DMS53 treated with DMSO at 0.1 percent for 48 hours (cell line): ENCODE measurements at regions not wholly inside any gene's neighbourhood (a gene's known extent, or its start where the extent isn't known, plus 50 kb on each side); places are given as distances from the start of the nearest gene placed in this dataset.
"Not testable (repeated sequence)": the region's sequence is repeated elsewhere in the genome, so short reads cannot be mapped to it uniquely, and the experiment has no call there.

Experiments used
- DNase-seq: peaks from one replicate; lab custom pipeline; 2025; ENCODE audit not compliant: unreplicated experiment; lab: John Stamatoyannopoulos, UW

GRCh38 chr6:158920311-158920905 lies 79.6 kb downstream of the RSPH3 start:
- no peak for DNase-seq

GRCh38 chr6:158919865-158920264 lies 80.1 kb downstream of the RSPH3 start:
- no peak for DNase-seq

- DNase-seq: no peak
These were observed 83.4 kb downstream of the RSPH3 start for GRCh38 chr6:158916617-158917016.

GRCh38 chr6:158914923-158915322 lies 85.1 kb downstream of the RSPH3 start:
- no peak for DNase-seq

GRCh38 chr6:158913580-158913979 lies 86.4 kb downstream of the RSPH3 start:
- DNase-seq: no peak

- DNase-seq: no peak
These were observed 87.3 kb downstream of the RSPH3 start for GRCh38 chr6:158912655-158913054.

GRCh38 chr6:158911746-158912480 lies 88.1 kb downstream of the RSPH3 start:
- DNase-seq: no peak

- DNase-seq: no peak
These were observed 89.2 kb downstream of the RSPH3 start for GRCh38 chr6:158910484-158911440.

- no peak for DNase-seq
These were observed 90.1 kb downstream of the RSPH3 start for GRCh38 chr6:158909938-158910337.

GRCh38 chr6:158908606-158909005 lies 89.4 kb upstream of the EZR start:
- DNase-seq: no peak

GRCh38 chr6:158907931-158908330 lies 88.8 kb upstream of the EZR start:
- no peak for DNase-seq

GRCh38 chr6:158906926-158907325 lies 87.8 kb upstream of the EZR start:
- no peak for DNase-seq

- DNase-seq: no peak
These were observed 86.1 kb upstream of the EZR start for GRCh38 chr6:158905277-158905676.

- DNase-seq: no peak
These were observed 84.6 kb upstream of the EZR start for GRCh38 chr6:158903801-158904200.

GRCh38 chr6:158900663-158901312 lies 81.6 kb upstream of the EZR start:
- no peak for DNase-seq

GRCh38 chr6:158897236-158897635 lies 78.1 kb upstream of the EZR start:
- no peak for DNase-seq

- no peak for DNase-seq
These were observed 76.5 kb upstream of the EZR start for GRCh38 chr6:158895661-158896060.

GRCh38 chr6:158894193-158894592 lies 75.0 kb upstream of the EZR start:
- DNase-seq: no peak

- DNase-seq: no peak
These were observed 73.1 kb upstream of the EZR start for GRCh38 chr6:158892266-158892665.

- DNase-seq: not testable (repeated sequence)
These were observed 72.4 kb upstream of the EZR start for GRCh38 chr6:158891560-158891959.

- DNase-seq: not testable (repeated sequence)
These were observed 69.0 kb upstream of the EZR start for GRCh38 chr6:158888171-158888570.
